Posterior vena cava (tissue), 2 donors: ENCODE measurements at regions not wholly inside any gene's neighbourhood (a gene's known extent, or its start where the extent isn't known, plus 50 kb on each side); places are given as distances from the start of the nearest gene placed in this dataset.
"Not testable (repeated sequence)": the region's sequence is repeated elsewhere in the genome, so short reads cannot be mapped to it uniquely, and the experiment has no call there.

ENCODE experiments used
- DNase-seq: peaks from one replicate; pipeline ENCODE4 v3.0.0-alpha.2; 2020; ENCODE audit warnings: low spot score
- intact Hi-C, 2 donors: fragments of 100-400 bp; cut with DNase I; formaldehyde crosslinking; loops; one replicate each; pipeline versions ENCODE4 v1.14.1 to v1.14.2; 2022 to 2023
- donor health status: DM: yes; HTN: yes; CAD: no.
- donor health status: DM: yes; HTN: yes; CAD: no.

- DNase-seq = no peak
- intact Hi-C loops = no loop called here
These were observed 147.1 kb upstream of the ZNF618 start for GRCh38 chr9:113728989-113729388.

GRCh38 chr9:113734826-113735225 lies 141.3 kb upstream of the ZNF618 start:
- intact Hi-C loops = no loop called here

GRCh38 chr9:113737517-113738271 lies 138.4 kb upstream of the ZNF618 start:
- intact Hi-C loops = no loop called here
- no peak for DNase-seq

More at GRCh38 chr9:113734826-113735225, 141.3 kb upstream of the ZNF618 start:
- DNase-seq = no peak

- DNase-seq = no peak
- intact Hi-C loops = no loop called here
These were observed 137.6 kb upstream of the ZNF618 start for GRCh38 chr9:113738496-113738892.

- DNase-seq = no peak
These were observed 137.1 kb upstream of the ZNF618 start for GRCh38 chr9:113738893-113739604.

GRCh38 chr9:113739605-113740507 lies 136.3 kb upstream of the ZNF618 start:
- DNase-seq = not testable (repeated sequence)

More at GRCh38 chr9:113738893-113739604, 137.1 kb upstream of the ZNF618 start:
- intact Hi-C loops = no loop called here

GRCh38 chr9:113740508-113741500 lies 135.3 kb upstream of the ZNF618 start:
- intact Hi-C loops, DNase-seq: not testable (repeated sequence)

More at GRCh38 chr9:113739605-113740507, 136.3 kb upstream of the ZNF618 start:
- intact Hi-C loops = not testable (repeated sequence)

- intact Hi-C loops = no loop called here
These were observed 133.9 kb upstream of the ZNF618 start for GRCh38 chr9:113741886-113742854.

GRCh38 chr9:113742878-113743277 lies 133.2 kb upstream of the ZNF618 start:
- no peak for DNase-seq
- intact Hi-C loops = no loop called here

More at GRCh38 chr9:113741886-113742854, 133.9 kb upstream of the ZNF618 start:
- DNase-seq = no peak

- intact Hi-C loops = no loop called here
- no peak for DNase-seq
These were observed 129.6 kb upstream of the ZNF618 start for GRCh38 chr9:113746486-113746885.

GRCh38 chr9:113748135-113748534 lies 128.0 kb upstream of the ZNF618 start:
- intact Hi-C loops = no loop called here
- DNase-seq = no peak

- intact Hi-C loops = no loop called here
- no peak for DNase-seq
These were observed 122.5 kb upstream of the ZNF618 start for GRCh38 chr9:113753398-113754119.

- DNase-seq = no peak
- intact Hi-C loops = no loop called here
These were observed 121.4 kb upstream of the ZNF618 start for GRCh38 chr9:113754739-113755138.

GRCh38 chr9:113755433-113755832 lies 120.7 kb upstream of the ZNF618 start:
- DNase-seq = no peak

GRCh38 chr9:113756476-113757192 lies 119.5 kb upstream of the ZNF618 start:
- no peak for DNase-seq
- intact Hi-C loops = no loop called here

More at GRCh38 chr9:113755433-113755832, 120.7 kb upstream of the ZNF618 start:
- intact Hi-C loops = no loop called here

GRCh38 chr9:113763429-113763828 lies 112.7 kb upstream of the ZNF618 start:
- intact Hi-C loops = no loop called here
- no peak for DNase-seq
